HG02610 (cell line): ENCODE measurements at regions not wholly inside any gene's neighbourhood (a gene's known extent, or its start where the extent isn't known, plus 50 kb on each side); places are given as distances from the start of the nearest gene placed in this dataset.

Source experiments
- ATAC-seq: cut with Tn5 transposase; IDR thresholded peaks from one replicate; pipeline ENCODE4 v1.9.1; 2021; ENCODE audit warnings: mild to moderate bottlenecking, moderate library complexity; ENCODE audit not compliant: unreplicated experiment

DNA sequence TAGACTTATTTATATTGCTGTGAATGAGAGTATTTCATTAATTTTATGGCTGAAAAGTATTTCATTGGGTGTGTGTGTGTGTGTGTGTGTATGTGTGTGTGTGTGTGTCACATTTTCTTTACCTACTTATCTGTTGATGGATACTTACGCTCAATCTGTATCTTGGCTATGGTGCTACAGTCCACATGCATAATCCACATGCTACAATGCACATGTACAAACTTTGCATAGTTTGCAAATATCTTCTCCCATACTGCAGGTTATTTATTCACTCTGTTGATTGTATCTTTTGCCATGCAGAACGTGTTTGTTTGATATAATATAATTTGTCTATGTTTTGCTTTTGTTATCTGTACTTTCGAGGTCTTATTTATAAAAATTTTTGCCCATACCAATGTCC lies 167.8 kb downstream of the RAB28 start:
- no peak for ATAC-seq

DNA sequence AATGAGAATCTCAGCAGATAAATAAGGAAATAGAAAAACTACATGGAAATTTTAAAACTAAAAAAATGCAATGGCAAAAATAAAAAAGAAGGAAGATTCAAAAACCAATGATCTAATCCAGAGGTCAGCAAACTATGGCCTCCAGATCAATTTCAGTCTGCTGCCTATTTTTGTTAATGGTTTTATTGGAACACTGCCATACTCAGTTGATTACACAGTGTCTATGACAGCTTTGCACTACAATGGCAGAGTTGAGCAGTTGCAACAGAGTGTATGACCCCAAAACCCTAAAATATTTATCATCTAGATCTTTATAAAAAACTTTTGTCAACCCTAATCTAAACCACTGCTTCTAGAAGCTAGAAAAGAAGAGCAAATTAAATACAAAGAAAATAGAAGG lies 170.3 kb downstream of the RAB28 start:
- no peak for ATAC-seq

DNA sequence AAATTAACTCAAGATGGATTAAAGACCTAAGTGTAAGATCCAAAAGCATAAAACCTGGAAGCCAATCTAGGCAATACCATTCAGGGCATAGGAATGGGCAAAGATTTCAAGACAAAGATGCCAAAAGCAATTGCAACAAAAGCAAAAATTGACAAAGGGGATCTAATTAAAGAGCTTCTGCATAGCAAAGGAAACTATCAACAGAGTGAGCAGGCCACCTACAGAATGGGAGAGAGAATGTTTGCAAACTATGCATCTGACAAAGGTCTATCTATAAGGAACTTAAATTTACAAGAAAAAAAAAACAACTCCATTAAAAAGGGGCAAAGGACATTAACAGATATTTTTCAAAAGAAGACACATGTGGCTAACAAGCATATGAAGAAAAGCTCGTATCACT lies 171.9 kb downstream of the RAB28 start:
- ATAC-seq = no peak

DNA sequence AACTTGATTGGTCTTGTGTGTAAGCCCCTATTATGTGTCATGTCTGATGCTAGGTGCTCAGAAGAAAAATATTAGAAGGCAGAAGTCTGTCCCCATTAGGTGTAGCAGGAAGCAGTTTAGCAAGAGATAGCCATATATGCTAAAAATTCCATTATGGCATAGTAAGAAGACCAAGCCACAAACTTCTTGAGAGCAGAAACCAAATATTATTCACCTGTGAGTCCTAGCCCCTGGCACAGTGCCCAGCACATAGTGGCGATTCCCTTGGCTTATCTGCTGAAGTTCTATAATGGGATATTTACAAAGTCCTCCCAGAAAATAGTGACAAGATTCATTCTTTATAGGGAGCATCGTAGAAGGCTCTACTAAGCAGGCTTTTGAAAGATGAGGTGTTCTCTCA lies 174.4 kb downstream of the RAB28 start:
- no peak for ATAC-seq

DNA sequence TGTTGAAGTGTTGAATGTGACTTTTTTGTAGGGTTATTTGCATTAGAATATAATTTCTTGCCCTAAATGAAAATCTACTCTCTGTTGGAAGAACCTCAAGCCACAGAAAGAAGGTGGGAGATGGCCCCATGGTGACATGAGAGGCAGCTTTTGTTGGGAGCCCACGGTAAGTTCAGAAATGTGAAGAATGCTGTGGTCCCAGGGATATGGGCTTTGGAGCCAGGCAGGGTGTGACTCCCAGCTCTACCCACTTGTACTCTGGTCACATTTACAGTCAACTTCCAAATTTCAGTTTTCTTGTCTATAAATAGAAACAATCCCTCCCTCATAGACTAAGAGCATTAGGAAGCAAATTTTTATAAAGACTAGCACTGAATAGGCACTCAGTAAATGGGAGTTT lies 177.8 kb downstream of the RAB28 start:
- no peak for ATAC-seq

DNA sequence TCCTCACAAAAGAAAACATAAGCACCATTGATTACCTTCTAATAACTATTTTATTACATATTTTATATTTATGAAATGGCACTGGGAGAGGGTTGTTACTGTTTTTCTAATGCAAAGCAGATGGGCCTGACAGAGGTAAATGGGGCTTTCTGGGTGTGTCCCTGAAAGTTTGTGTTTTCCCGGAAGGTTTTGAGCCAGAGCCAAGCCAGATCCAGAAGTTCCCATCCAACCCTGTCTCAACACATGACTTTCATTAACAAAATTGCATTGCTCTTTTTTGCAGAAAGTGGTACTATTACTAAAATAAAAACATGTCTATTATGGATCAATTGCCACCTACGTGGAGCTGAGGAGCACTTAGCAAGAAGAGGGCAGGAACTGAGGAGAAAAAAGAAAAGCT lies 181.3 kb downstream of the RAB28 start:
- ATAC-seq = no peak

DNA sequence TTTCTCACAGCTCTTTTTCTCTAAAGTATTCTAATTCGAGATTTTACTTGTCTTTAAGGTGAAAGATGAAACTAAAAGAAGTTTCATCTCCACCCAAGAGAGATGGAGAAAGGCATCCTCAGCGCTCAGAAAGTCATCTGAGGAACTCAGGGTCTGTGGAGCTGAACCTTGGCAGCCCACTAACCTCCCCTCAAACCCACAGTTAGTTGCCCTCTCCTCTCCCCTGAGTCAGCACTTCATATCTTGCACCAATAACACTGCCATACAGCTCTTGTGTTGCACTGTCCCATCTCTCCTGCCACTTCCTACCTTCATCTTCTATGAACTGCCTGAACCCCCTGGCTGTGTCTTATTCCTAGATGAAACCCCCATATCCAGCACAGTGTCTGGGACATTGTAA lies 184.8 kb downstream of the RAB28 start:
- no peak for ATAC-seq

DNA sequence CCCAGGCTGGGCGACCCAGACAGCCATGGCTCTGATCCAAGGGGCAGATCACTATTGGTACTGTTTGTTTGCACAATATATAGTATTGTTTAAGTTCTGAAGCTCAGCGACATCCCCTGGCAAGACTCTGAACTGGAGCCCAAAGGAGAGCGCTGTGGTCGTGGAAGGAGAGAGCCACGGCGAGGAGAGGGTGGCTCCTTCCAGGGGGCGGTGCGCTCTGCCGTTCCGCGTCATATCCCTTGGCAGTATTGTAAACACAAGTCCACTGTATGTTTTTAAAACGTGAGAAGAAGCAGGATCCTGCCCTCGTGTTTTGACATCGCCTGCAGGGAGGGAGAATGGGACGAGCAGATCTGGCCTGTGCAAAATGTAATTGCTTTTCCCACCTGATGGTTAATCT lies 185.5 kb downstream of the RAB28 start:
- ATAC-seq = no peak

DNA sequence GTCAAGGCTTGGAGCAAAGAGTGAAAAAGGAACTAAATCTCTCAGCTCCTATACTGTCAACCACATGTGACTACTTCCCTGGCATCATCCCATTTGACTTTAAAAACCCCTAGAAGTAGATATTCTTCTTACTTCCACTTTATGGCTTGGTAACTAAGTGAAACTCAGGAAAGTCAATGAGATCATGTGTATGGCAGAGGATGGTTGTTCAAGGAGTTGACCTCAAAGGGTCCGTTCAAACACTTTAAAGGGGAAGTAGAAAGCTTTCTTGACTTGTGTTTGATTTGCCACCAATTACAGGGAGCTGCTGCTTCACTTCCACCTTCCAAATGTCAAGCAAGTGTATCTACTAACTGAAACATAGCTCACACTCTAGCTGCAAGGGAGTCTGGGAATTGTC lies 187.2 kb downstream of the RAB28 start:
- no peak for ATAC-seq

DNA sequence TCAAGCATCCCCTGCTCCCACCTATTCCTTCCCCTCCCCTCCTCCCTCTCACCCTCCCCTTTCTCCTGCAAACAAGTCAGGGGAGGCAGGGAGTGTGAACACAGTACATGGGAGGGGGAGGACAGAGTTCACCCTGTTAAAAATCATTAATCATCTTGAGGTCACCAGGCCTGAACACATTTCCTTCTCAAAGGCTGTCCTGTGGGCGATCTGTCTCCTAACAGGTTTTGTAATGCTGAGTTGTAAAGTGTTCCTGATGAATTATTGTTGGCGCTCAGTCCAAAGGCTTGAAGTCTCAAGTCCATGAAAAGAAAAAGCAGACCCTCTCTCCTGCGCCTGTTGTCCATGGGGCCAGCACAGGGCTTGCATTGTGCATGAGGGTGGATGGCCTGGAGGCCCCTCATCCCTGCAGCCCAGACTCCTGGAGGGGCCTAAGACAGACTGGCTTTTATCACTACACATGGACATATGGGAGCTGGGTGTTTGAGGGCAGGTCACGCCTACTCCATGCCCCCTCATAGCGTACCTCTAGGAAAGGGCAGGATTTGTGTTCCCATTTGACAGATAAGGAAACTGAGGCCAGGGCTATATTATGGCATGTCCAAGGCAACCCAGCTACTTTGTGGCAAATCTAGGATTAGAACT lies 189.1 kb downstream of the RAB28 start:
- no peak for ATAC-seq

DNA sequence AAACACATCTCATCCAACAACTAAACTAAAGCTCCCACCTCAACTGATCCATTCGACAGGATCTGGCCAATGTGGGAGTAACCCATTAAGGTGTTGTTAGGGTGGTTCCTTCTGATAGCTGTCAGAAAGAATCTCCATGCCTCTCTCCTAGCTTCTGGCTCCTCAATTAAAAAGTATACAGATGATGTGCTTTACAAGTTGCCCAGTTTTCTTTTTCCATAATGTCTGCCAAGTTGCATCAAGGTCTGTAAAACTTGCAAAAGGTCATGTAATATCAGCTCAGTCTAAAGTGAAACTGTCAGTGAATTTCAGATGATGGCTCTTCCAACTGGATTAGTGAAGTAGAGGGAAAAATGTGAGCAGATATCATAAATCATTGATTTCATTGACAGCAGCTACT lies 191.8 kb downstream of the RAB28 start:
- no peak for ATAC-seq

DNA sequence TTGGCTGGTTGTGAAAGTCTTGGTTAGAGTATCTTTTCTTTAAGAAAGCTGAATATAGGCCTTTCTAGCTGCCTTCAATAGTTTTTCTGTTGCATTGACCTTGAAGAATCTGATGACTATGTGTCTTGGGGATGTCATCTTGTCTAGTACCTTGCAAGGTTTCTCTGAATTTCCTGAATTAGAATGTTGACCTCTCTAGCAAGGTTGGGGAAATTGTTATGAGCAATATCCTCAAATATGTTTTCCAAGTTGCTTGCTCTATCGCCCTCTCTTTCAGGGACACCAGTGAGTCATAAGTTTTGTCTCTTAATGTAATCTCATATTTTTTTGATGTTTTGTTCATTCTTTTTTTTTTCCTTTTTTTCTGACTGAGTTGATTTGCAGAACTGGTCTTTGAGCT lies 194.7 kb downstream of the RAB28 start:
- no peak for ATAC-seq

DNA sequence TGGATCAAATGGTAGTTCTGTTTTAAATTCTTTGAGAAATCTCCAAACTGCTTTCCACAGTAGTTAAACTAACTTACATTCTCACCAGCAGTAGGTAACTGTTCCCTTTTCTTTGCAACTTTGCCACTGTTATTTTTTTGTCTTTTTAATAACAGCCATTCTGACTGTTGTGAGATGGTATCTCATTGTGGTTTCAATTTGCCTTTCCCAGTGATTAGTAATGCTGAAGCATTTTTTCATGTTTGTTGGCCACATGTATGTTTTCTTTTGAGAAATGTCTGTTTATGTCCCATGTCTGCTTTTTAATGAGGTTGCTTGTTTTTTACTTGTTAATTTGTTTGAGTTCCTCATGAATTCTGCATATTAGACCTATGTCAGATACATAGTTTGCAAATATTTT lies 198.8 kb downstream of the RAB28 start:
- no peak for ATAC-seq

DNA sequence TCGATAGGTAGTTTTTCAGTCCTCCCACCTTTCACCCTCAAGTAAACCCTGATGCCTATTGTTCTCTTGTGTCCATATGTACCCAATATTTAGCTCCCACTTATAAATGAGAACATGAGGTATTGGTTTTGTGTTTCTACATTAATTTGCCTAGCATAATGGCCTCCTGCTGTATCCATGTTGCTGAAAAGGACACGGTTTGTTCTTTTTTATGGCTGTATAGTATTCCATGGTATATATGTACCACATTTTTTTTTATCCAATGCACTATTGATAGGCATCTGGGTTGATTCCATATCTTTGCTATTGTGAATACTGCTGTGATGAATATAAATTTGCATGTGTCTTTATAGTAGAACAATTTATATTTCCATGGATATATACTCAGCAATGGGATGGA lies 199.2 kb downstream of the RAB28 start:
- no peak for ATAC-seq

DNA sequence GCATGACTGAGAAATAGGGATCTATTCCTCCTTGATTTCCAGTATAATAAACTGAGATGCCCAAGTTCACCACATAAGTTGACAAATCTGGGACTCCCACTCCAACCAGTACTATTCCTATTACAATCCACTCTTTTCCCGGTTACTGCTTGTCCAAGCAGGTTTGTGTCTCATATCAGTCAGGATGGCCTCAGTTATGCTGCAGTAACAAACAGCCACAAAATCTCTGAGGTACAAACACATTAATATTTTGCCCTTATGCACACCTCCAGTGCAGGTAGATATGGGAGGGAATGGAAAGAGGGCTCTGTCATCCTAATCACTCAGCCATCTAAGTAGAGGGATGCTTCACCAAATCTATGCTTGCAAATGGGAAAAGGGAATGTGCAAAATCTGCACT lies 207.8 kb downstream of the RAB28 start:
- no peak for ATAC-seq

DNA sequence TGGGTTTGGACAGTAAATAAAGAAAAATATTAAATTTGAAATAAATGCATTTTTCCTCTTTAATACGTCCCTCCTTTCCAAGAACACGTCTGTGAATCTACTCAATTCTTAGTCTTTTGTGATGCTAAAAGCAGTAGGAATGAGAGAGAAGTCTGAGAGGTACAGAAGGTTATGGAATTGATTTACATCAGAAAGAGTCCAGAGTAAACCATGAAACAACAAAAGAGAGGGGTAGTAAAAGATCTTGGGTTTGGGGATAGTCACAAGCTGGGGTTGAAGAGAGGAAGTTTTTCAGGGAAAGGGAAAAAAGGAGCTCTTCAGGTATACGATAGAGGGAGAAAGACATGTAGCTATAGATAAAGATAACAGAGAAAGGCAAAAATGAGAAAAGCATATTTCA lies 215.4 kb downstream of the RAB28 start:
- no peak for ATAC-seq

DNA sequence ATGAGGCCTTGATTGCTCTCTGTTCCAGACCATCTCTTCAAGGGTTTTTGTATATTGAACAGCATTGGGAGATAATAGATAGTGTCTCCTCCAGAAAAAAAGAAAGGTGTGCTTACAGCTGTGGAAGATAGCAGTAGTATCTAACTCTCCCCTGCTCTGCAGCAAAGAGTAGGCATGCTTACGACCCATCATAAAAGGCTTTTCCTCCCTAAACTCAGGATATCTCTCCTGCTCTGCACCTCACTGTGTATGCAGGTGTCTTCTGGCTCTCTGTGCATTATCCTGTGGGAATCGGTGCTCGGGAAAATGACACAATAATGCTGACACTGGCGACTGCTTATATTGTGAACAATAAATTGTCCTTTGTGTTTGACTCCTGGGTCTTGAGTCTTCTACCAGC lies 216.0 kb downstream of the RAB28 start:
- ATAC-seq = no peak

DNA sequence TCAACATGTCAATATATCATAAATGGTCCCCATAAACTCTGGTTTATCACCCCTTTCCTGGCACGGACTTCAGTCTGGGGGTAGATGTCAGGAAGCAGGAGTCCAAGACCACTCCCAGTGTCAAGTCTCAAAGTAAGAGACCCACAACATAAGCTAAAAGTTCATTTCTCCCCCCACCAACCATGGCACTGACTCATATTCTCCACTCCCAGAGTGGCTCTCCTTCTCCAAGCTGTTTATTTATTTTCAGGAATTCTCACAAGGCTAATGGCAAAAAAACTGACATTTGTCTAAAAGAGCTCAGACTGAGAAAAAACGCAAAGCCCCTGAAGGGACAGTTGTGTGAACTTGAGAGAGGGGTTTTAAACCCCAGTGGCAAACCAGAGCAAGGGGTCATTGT lies 217.0 kb downstream of the RAB28 start:
- ATAC-seq = no peak

DNA sequence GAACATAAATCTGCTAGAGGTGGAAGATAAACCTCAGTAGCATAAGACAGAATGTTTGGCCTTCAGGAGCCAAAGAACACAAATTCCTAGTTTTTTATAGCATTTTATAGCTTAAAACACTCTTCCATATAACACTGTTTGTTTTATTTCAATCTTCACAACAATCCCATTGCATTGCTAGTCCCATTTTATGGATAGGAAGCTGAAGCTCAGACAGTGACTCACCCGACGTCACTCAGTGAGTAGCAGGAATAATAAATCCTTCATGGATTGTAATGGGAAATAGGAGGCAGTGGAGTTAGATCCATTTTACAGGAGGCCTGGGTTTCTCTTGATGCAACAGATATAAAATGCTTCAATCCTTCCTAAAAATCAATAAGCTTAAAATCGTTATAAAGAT lies 217.5 kb downstream of the RAB28 start:
- ATAC-seq = no peak

DNA sequence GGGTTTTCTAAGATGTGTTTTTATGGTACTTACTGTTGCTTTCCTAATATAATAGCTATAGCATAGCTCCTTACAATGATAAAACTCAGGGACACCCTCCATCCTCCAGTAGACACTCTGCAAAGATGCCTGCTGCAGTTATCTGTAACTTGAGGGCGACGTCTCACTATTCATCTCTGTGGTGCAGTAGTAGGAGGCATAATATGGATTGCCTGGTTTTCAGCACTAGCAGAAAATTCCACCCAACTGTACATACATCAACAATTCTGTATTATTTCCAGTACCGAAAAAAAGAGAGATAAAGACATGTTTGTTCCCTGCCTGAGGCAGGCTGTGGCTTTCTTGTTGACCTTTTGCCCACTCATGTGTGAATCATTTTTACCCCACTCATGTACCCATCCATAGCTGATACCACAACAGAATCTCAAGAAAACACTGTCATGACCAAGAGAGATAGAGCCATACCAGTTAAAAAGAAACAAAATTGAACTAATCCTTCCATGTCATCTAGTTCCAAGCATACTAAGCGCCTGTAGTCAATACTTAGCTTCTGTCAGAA lies 220.1 kb downstream of the RAB28 start:
- no peak for ATAC-seq

DNA sequence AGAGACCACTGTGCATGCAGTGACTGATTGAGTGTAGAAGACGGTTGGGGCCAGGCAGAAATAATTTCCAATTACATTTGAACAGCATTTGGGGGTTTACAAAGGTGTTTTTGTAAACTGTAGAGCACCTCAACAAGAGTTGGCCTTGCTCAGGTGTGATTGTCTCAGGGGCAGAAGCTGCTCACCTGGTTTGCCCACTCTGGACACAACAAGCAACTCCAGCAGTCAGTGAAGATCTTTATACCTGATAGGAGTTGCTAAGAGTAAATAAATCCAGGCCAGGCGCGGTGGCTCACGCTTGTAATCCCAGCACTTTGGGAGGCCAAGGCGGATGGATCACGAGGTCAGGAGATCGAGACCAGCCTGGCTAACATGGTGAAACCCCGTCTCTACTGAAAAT lies 221.3 kb downstream of the RAB28 start:
- no peak for ATAC-seq

DNA sequence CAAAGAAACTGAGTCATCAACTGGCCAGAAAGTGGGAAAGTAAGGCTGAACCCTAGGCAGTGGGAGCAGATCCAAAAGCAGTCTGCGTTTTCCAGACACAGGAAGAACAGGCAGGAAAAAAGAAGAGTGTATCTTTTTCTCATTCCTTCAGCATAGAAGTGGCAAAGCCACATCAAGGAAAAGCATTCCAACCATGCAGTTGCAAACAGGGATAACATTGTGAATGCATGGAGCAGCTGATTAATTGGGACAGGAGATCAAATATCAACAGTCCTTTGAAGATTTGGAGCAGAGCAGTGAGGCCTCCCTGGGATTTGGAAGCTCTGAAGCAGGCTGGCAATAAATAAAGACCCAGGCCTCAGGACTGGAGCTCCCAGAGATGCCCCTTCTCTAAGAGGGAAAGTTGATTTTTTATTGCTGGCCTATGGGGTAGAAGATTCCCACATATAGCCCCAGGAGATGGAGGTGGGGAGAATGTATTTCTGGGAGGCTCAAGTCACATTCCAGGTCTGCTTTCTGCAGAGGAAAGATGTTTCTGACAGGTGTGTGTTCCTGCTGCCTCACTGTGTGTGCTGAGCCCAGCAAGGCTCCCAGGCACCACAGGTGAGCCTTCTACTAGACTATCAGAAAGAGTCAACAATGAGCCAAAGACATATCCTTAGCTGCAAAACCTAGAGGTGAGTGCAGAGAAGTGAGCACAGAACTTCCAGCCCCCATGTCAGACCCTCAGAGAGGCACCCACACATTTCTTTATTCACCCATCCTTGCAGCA lies 222.5 kb downstream of the RAB28 start:
- no peak for ATAC-seq

DNA sequence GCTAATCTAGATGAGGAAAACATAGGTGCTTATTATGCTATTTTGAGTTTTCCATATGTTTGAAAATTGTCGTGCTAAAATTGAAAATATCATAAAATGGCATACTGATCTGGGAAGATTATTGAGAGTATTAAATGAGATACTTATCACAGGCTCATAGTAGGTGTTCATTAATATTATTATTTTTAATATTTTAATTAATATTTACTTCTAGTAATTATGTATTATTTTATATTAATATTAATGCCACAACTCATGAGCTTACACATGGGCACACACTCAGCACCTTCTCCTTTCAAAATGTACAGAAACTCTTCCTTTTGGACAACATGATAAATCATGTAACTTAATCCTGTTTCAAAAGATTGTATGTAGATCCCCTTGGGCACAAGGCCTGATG lies 223.6 kb downstream of the RAB28 start:
- no peak for ATAC-seq
